ENCODE measurements at regions not wholly inside any gene's neighbourhood (a gene's known extent, or its start where the extent isn't known, plus 50 kb on each side); places are given as distances from the start of the nearest gene placed in this dataset.

DNA sequence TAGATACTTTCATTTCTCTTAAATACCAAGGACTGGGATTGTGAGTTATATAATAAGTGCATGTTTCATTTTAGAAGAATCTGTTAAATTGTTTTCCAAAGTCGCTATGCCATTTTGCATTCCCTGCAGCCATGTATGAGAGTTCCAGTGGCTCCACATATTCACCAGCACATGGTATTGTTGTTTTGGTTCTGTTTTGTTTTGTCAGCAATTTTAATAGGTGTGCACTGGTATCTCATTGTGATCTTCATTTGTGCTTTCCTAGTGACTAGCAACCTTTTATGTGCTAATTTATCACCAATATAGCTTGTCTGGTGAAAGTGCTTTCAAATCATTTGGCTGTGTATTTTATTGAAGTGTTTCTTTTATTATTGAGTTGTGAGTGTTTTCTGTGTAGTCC is 278.9 kb downstream of the ZNF516 start:
- H3K9me2 ChIP-seq (ENCODE audit: insufficient read depth): no peaks in the 10 kb centered on the region
- no peaks in the 10 kb centered on the region for H3K36me3 Mint-ChIP-seq (ENCODE audit: low read depth)
- no peak overlapping the region for H3K4me3 ChIP-seq
- no peak overlapping the region for H3K4me3 Mint-ChIP-seq
- no peak overlapping the region for H3K4me2 ChIP-seq
- H4K20me1 ChIP-seq (replicated peaks; ENCODE audit: insufficient read depth): no peaks in the 10 kb centered on the region
- no peaks in the 10 kb centered on the region for H3K27me3 Mint-ChIP-seq (ENCODE audit: insufficient read depth, low read depth, poor library complexity)
- no peaks in the 10 kb centered on the region for H3F3A ChIP-seq (replicated peaks; ENCODE audit: low read depth)
- ATAC-seq: no peak
- H2AFZ ChIP-seq: no peak overlapping the region
- peaks cover 4% of the 10 kb centered on the region; the same call in 1 of the 2 replicates for H3K4me1 ChIP-seq (ENCODE audit: insufficient read depth)
- no peaks in the 10 kb centered on the region for H3K36me3 ChIP-seq (ENCODE audit: insufficient read depth)
- peaks cover 2% of the 10 kb centered on the region; the same call in 1 of the 3 replicates for H3K4me1 Mint-ChIP-seq
- no peaks in the 10 kb centered on the region; the same call in 2 of the 3 replicates for H3K9me3 Mint-ChIP-seq
- no peak overlapping the region for H3K27ac ChIP-seq (ENCODE audit: low read depth)
- H3K79me2 ChIP-seq (replicated peaks; ENCODE audit: insufficient read depth): no peaks in the 10 kb centered on the region
- DNase-seq (ENCODE audit: low spot score): no peak
- TF ChIP-seq, protein P1, sequence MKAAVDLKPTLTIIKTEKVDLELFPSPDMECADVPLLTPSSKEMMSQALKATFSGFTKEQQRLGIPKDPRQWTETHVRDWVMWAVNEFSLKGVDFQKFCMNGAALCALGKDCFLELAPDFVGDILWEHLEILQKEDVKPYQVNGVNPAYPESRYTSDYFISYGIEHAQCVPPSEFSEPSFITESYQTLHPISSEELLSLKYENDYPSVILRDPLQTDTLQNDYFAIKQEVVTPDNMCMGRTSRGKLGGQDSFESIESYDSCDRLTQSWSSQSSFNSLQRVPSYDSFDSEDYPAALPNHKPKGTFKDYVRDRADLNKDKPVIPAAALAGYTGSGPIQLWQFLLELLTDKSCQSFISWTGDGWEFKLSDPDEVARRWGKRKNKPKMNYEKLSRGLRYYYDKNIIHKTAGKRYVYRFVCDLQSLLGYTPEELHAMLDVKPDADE (IDR thresholded peaks at IDR 0.05): no peak
- TF ChIP-seq STAT1 (IDR thresholded peaks at IDR 0.05; ENCODE audit: unreplicated experiment): no peak
- H3K27me3 ChIP-seq (ENCODE audit: insufficient read depth): no peaks in the 10 kb centered on the region
- no peak overlapping the region for H3K27ac Mint-ChIP-seq

DNA sequence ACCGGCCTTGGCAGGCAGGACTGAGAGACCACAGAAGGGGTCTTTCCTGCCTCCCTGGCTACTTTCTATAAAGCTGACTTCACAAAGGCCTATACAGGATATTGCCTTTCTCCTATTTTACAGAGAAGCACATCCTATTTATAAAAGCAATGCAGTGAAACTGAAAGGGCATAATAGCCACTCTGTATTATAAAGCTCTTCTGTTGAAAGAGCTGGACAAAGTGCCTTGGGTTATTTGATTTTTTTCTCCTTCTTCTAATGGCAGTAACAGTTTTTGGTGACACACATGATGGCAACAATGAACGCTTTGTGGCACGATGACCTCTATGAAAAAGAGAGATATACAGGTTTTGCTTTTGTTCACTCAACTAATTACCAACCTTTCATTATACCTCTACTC is 281.1 kb downstream of the ZNF516 start:
- H3K9me2 ChIP-seq (ENCODE audit: insufficient read depth): no peaks in the 10 kb centered on the region
- no peaks in the 10 kb centered on the region for H3K27me3 ChIP-seq (ENCODE audit: insufficient read depth)
- no peak for ATAC-seq
- no peaks in the 10 kb centered on the region for H3F3A ChIP-seq (replicated peaks; ENCODE audit: low read depth)
- Mint-ChIP-seq H3K4me3 (no peak overlapping the region), H3K4me1 (peaks cover 5% of the 10 kb centered on the region; the same call in 2 of the 3 replicates), H3K9me3 (no peaks in the 10 kb centered on the region; the same call in 2 of the 3 replicates), H3K27me3 (ENCODE audit: insufficient read depth, low read depth, poor library complexity) (no peaks in the 10 kb centered on the region), H3K27ac (no peak overlapping the region), H3K36me3 (ENCODE audit: low read depth) (no peaks in the 10 kb centered on the region)
- H2AFZ ChIP-seq: peak overlapping the region; percentile 93
- no peaks in the 10 kb centered on the region for H3K79me2 ChIP-seq (replicated peaks; ENCODE audit: insufficient read depth)
- H3K4me1 ChIP-seq (ENCODE audit: insufficient read depth): peaks cover 10% of the 10 kb centered on the region; the same call in 1 of the 2 replicates
- no peaks in the 10 kb centered on the region for H3K36me3 ChIP-seq (ENCODE audit: insufficient read depth)
- H4K20me1 ChIP-seq (replicated peaks; ENCODE audit: insufficient read depth): no peaks in the 10 kb centered on the region
- DNase-seq (ENCODE audit: low spot score): no peak
- no peak overlapping the region for H3K27ac ChIP-seq (ENCODE audit: low read depth)
- no peak overlapping the region for H3K4me3 ChIP-seq
- H3K4me2 ChIP-seq: no peak overlapping the region
- TF ChIP-seq, protein P2, sequence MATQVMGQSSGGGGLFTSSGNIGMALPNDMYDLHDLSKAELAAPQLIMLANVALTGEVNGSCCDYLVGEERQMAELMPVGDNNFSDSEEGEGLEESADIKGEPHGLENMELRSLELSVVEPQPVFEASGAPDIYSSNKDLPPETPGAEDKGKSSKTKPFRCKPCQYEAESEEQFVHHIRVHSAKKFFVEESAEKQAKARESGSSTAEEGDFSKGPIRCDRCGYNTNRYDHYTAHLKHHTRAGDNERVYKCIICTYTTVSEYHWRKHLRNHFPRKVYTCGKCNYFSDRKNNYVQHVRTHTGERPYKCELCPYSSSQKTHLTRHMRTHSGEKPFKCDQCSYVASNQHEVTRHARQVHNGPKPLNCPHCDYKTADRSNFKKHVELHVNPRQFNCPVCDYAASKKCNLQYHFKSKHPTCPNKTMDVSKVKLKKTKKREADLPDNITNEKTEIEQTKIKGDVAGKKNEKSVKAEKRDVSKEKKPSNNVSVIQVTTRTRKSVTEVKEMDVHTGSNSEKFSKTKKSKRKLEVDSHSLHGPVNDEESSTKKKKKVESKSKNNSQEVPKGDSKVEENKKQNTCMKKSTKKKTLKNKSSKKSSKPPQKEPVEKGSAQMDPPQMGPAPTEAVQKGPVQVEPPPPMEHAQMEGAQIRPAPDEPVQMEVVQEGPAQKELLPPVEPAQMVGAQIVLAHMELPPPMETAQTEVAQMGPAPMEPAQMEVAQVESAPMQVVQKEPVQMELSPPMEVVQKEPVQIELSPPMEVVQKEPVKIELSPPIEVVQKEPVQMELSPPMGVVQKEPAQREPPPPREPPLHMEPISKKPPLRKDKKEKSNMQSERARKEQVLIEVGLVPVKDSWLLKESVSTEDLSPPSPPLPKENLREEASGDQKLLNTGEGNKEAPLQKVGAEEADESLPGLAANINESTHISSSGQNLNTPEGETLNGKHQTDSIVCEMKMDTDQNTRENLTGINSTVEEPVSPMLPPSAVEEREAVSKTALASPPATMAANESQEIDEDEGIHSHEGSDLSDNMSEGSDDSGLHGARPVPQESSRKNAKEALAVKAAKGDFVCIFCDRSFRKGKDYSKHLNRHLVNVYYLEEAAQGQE (IDR thresholded peaks at IDR 0.05; ENCODE audit: unreplicated experiment): no peak
- TF ChIP-seq JUNB (IDR thresholded peaks at IDR 0.05; ENCODE audit: unreplicated experiment) (no peak), STAT1 (IDR thresholded peaks at IDR 0.05; ENCODE audit: unreplicated experiment) (no peak), NANOG (IDR thresholded peaks at IDR 0.05; ENCODE audit: borderline replicate concordance) (no peak), POLR2AphosphoS5 (IDR thresholded peaks at IDR 0.05; ENCODE audit: low read depth) (no peak), EZH2 (IDR thresholded peaks at IDR 0.05; ENCODE audit: low read depth, unreplicated experiment) (no peak), CREB1 (CRISPR knock-in tag; IDR thresholded peaks at IDR 0.05; ENCODE audit: low read depth) (no peak), ZNF114 (CRISPR knock-in tag; IDR thresholded peaks at IDR 0.05) (no peak)
- TF ChIP-seq, protein P1 (IDR thresholded peaks at IDR 0.05): no peak
- TF ChIP-seq, protein P3, sequence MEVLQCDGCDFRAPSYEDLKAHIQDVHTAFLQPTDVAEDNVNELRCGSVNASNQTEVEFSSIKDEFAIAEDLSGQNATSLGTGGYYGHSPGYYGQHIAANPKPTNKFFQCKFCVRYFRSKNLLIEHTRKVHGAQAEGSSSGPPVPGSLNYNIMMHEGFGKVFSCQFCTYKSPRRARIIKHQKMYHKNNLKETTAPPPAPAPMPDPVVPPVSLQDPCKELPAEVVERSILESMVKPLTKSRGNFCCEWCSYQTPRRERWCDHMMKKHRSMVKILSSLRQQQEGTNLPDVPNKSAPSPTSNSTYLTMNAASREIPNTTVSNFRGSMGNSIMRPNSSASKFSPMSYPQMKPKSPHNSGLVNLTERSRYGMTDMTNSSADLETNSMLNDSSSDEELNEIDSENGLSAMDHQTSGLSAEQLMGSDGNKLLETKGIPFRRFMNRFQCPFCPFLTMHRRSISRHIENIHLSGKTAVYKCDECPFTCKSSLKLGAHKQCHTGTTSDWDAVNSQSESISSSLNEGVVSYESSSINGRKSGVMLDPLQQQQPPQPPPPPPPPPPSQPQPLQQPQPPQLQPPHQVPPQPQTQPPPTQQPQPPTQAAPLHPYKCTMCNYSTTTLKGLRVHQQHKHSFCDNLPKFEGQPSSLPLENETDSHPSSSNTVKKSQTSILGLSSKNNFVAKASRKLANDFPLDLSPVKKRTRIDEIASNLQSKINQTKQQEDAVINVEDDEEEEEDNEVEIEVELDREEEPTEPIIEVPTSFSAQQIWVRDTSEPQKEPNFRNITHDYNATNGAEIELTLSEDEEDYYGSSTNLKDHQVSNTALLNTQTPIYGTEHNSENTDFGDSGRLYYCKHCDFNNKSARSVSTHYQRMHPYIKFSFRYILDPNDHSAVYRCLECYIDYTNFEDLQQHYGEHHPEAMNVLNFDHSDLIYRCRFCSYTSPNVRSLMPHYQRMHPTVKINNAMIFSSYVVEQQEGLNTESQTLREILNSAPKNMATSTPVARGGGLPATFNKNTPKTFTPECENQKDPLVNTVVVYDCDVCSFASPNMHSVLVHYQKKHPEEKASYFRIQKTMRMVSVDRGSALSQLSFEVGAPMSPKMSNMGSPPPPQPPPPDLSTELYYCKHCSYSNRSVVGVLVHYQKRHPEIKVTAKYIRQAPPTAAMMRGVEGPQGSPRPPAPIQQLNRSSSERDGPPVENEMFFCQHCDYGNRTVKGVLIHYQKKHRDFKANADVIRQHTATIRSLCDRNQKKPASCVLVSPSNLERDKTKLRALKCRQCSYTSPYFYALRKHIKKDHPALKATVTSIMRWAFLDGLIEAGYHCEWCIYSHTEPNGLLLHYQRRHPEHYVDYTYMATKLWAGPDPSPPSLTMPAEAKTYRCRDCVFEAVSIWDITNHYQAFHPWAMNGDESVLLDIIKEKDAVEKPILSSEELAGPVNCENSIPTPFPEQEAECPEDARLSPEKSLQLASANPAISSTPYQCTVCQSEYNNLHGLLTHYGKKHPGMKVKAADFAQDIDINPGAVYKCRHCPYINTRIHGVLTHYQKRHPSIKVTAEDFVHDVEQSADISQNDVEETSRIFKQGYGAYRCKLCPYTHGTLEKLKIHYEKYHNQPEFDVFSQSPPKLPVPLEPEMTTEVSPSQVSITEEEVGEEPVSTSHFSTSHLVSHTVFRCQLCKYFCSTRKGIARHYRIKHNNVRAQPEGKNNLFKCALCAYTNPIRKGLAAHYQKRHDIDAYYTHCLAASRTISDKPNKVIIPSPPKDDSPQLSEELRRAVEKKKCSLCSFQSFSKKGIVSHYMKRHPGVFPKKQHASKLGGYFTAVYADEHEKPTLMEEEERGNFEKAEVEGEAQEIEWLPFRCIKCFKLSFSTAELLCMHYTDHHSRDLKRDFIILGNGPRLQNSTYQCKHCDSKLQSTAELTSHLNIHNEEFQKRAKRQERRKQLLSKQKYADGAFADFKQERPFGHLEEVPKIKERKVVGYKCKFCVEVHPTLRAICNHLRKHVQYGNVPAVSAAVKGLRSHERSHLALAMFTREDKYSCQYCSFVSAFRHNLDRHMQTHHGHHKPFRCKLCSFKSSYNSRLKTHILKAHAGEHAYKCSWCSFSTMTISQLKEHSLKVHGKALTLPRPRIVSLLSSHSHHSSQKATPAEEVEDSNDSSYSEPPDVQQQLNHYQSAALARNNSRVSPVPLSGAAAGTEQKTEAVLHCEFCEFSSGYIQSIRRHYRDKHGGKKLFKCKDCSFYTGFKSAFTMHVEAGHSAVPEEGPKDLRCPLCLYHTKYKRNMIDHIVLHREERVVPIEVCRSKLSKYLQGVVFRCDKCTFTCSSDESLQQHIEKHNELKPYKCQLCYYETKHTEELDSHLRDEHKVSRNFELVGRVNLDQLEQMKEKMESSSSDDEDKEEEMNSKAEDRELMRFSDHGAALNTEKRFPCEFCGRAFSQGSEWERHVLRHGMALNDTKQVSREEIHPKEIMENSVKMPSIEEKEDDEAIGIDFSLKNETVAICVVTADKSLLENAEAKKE (CRISPR knock-in tag; IDR thresholded peaks at IDR 0.05): no peak

All from GM23338 (cell line).